Astrocyte (in vitro differentiated cells and primary cell): ENCODE measurements at regions not wholly inside any gene's neighbourhood (a gene's known extent, or its start where the extent isn't known, plus 50 kb on each side); places are given as distances from the start of the nearest gene placed in this dataset.

Source experiments
- CTCF ChIP-seq: IDR thresholded peaks from 2 replicates; pipeline ENCODE4 v1.5.1; 2011; ENCODE audit warnings: low read depth, mild to moderate bottlenecking, inconsistent platforms, low read length, moderate library complexity; ENCODE audit not compliant: insufficient read depth
- EZH2 ChIP-seq: IDR thresholded peaks from 2 replicates; pipeline ENCODE4 v1.6.1; 2012; ENCODE audit warnings: mild to moderate bottlenecking, low read length, inconsistent platforms; ENCODE audit not compliant: insufficient read depth

GRCh38 chr9:87280421-87280820, 217.2 kb upstream of the DAPK1 start:
- TF ChIP-seq CTCF, result no peak
- TF ChIP-seq EZH2, result no peak
